Neural crest cell (in vitro differentiated cells): ENCODE measurements at regions not wholly inside any gene's neighbourhood (a gene's known extent, or its start where the extent isn't known, plus 50 kb on each side); places are given as distances from the start of the nearest gene placed in this dataset.

Source experiments
- DNase-seq: peaks from one replicate; pipeline ENCODE4 v3.0.0; 2021; ENCODE audit warnings: low read depth, mixed read lengths, low spot score
- H3K27ac Mint-ChIP-seq: one replicate; pipeline ENCODE4 v1.8.0; 2021; ENCODE audit warnings: mild to moderate bottlenecking, mixed read lengths; ENCODE audit not compliant: unreplicated experiment
- H3K27me3 Mint-ChIP-seq: 2 replicates; pipeline ENCODE4 v1.8.0; 2021; ENCODE audit warnings: low read depth, mild to moderate bottlenecking, mixed read lengths
- H3K36me3 Mint-ChIP-seq: 2 replicates; pipeline ENCODE4 v1.8.0; 2021; ENCODE audit warnings: low read depth, mild to moderate bottlenecking, mixed read lengths
- H3K4me1 Mint-ChIP-seq: 2 replicates; pipeline ENCODE4 v1.8.0; 2021; ENCODE audit warnings: mixed read lengths
- H3K4me3 Mint-ChIP-seq: one replicate; pipeline ENCODE4 v1.8.0; 2021; ENCODE audit warnings: mild to moderate bottlenecking, mixed read lengths
- H3K9me3 Mint-ChIP-seq: 2 replicates; pipeline ENCODE4 v1.8.0; 2021; ENCODE audit warnings: mixed read lengths
- TF ChIP-seq, protein P1 (sequence below): fragments of 200-600 bp; sonication (generic); conservative IDR thresholded peaks from 2 replicates; pipeline ENCODE4 v1.5.0; 2021; ENCODE audit warnings: antibody characterized with exemption, mild to moderate bottlenecking

- Mint-ChIP-seq H3K4me3 (no peak overlapping the region), H3K36me3 (no peaks in the 10 kb centered on the region), H3K27me3 (peaks cover 27% of the 10 kb centered on the region), H3K27ac (no peak overlapping the region), H3K4me1 (peaks cover 13% of the 10 kb centered on the region), H3K9me3 (no peaks in the 10 kb centered on the region)
- TF ChIP-seq, protein P1, sequence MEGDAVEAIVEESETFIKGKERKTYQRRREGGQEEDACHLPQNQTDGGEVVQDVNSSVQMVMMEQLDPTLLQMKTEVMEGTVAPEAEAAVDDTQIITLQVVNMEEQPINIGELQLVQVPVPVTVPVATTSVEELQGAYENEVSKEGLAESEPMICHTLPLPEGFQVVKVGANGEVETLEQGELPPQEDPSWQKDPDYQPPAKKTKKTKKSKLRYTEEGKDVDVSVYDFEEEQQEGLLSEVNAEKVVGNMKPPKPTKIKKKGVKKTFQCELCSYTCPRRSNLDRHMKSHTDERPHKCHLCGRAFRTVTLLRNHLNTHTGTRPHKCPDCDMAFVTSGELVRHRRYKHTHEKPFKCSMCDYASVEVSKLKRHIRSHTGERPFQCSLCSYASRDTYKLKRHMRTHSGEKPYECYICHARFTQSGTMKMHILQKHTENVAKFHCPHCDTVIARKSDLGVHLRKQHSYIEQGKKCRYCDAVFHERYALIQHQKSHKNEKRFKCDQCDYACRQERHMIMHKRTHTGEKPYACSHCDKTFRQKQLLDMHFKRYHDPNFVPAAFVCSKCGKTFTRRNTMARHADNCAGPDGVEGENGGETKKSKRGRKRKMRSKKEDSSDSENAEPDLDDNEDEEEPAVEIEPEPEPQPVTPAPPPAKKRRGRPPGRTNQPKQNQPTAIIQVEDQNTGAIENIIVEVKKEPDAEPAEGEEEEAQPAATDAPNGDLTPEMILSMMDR: no peak
- DNase-seq: no peak
Observed at GRCh38 chr13:111398715-111399299, 78.4 kb downstream of the TEX29 start.

- H3K4me3 Mint-ChIP-seq: no peak overlapping the region
- H3K9me3 Mint-ChIP-seq: no peaks in the 10 kb centered on the region
- TF ChIP-seq, protein P1: no peak
- no peak overlapping the region for H3K27ac Mint-ChIP-seq
- H3K4me1 Mint-ChIP-seq: peaks cover 13% of the 10 kb centered on the region
- no peaks in the 10 kb centered on the region for H3K36me3 Mint-ChIP-seq
- H3K27me3 Mint-ChIP-seq: peaks cover 27% of the 10 kb centered on the region
- DNase-seq: no peak
Observed at GRCh38 chr13:111399334-111399733, 78.9 kb downstream of the TEX29 start.

DNA sequence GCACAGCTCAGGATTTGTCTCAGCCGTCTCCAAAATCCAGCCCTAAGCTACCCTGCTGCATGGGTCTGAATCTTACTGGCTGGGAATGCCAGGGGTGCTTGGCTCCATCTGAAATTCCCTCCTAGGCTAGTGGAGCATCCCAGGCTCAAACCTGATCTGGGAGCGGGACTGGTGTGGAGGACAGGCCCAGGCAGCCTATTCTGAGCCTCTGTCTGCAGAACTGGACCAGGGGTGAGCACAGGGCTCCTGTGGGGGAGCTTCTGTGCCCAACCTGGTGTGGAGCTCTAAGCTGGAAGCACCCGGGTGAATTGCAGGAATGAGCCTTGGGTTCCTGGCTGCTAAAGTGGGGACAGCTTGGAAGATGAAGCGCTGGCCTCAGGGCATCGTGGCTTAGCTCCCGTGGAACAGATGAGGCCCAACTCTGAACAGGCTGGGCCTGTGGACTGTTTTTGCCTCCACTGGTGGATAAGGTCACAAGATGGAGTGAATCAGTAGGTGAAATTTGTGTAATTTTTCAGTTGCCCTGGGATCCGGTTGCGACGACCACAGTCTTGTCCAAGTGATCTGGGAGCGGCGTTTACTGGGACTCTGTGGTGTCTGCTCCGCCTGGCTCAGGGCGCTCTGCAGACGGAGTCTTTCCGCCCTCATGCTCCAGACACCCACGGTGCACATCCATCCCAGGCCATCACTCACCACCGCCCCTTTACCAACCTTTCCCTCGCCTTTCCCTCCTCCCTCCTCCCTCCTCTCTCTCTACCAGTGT lies 79.5 kb downstream of the TEX29 start:
- Mint-ChIP-seq H3K9me3 (no peaks in the 10 kb centered on the region), H3K4me1 (peaks cover 13% of the 10 kb centered on the region), H3K36me3 (no peaks in the 10 kb centered on the region), H3K27ac (no peak overlapping the region), H3K4me3 (no peak overlapping the region), H3K27me3 (peaks cover 27% of the 10 kb centered on the region)
- no peak for DNase-seq
- TF ChIP-seq, protein P1: no peak

GRCh38 chr13:111401151-111401550 lies 80.7 kb downstream of the TEX29 start:
- no peak overlapping the region for H3K27ac Mint-ChIP-seq
- peaks cover 13% of the 10 kb centered on the region for H3K4me1 Mint-ChIP-seq
- H3K9me3 Mint-ChIP-seq: no peaks in the 10 kb centered on the region
- peaks cover 32% of the 10 kb centered on the region for H3K27me3 Mint-ChIP-seq
- DNase-seq: no peak
- no peaks in the 10 kb centered on the region for H3K36me3 Mint-ChIP-seq
- TF ChIP-seq, protein P1: no peak
- no peak overlapping the region for H3K4me3 Mint-ChIP-seq

GRCh38 chr13:111401755-111402154 lies 81.3 kb downstream of the TEX29 start:
- Mint-ChIP-seq H3K27ac (no peak overlapping the region), H3K4me3 (no peak overlapping the region), H3K36me3 (no peaks in the 10 kb centered on the region), H3K4me1 (peaks cover 13% of the 10 kb centered on the region), H3K27me3 (peaks cover 38% of the 10 kb centered on the region), H3K9me3 (no peaks in the 10 kb centered on the region)
- no peak for DNase-seq
- TF ChIP-seq, protein P1: no peak
